A673 (cell line): ENCODE measurements at regions not wholly inside any gene's neighbourhood (a gene's known extent, or its start where the extent isn't known, plus 50 kb on each side); places are given as distances from the start of the nearest gene placed in this dataset.

Experiments
- BruUV-seq: library from RNA; stranded (reverse); fragments of 400-500 nt; replicated peaks from 2 replicates; lab custom pipeline; 2021; lab: Mats Ljungman, UMichigan
- CTCF ChIA-PET: fragments of 300-600 bp; sonication (Branson Sonifier 250); formaldehyde crosslinking; loops from one replicate; lab custom pipeline; 2022; ENCODE audit warnings: antibody characterized with exemption; lab: Charles Lee
- POLR2A ChIA-PET: fragments of 300-600 bp; sonication (Branson Sonifier 250); formaldehyde crosslinking; loops from one replicate; lab custom pipeline; 2022; ENCODE audit warnings: antibody characterized with exemption; ENCODE audit not compliant: low non-redundant PET; lab: Charles Lee
- DNase-seq: peaks from one replicate; pipeline ENCODE4 v3.0.0-alpha.2; 2015; ENCODE audit warnings: low spot score
- H3K27ac ChIP-seq: fragments of 200-600 bp; sonication (generic); 2 replicates; pipeline ENCODE4 v1.5.1; 2016; ENCODE audit warnings: mixed run types, low read depth, mild to moderate bottlenecking, mixed read lengths, antibody characterized with exemption, low read length; ENCODE audit not compliant: poor library complexity, severe bottlenecking
- H3K27me3 ChIP-seq: fragments of 200-600 bp; sonication (generic); replicated peaks from 2 replicates; pipeline ENCODE4 v1.6.1; 2017; ENCODE audit warnings: mixed run types, low read depth, mild to moderate bottlenecking, mixed read lengths, antibody characterized with exemption, low read length; ENCODE audit not compliant: insufficient read depth, poor library complexity
- H3K36me3 ChIP-seq: fragments of 200-600 bp; sonication (generic); 2 replicates; pipeline ENCODE4 v1.6.1; 2016; ENCODE audit warnings: mixed run types, mild to moderate bottlenecking, mixed read lengths, antibody characterized with exemption, low read length; ENCODE audit not compliant: insufficient read depth, poor library complexity, severe bottlenecking
- H3K4me1 ChIP-seq: fragments of 200-600 bp; sonication (generic); 2 replicates; pipeline ENCODE4 v1.6.1; 2017; ENCODE audit warnings: mixed run types, mild to moderate bottlenecking, mixed read lengths, antibody characterized with exemption, low read length; ENCODE audit not compliant: insufficient read depth, poor library complexity, severe bottlenecking
- H3K4me3 ChIP-seq: fragments of 200-600 bp; sonication (generic); 2 replicates; pipeline ENCODE4 v1.5.1; 2016; ENCODE audit warnings: low read depth, mixed run types, mild to moderate bottlenecking, mixed read lengths, low read length; ENCODE audit not compliant: poor library complexity, severe bottlenecking
- H3K9me3 ChIP-seq: fragments of 200-600 bp; sonication (generic); 2 replicates; pipeline ENCODE4 v1.6.1; 2016; ENCODE audit warnings: mixed run types, low read depth, mild to moderate bottlenecking, mixed read lengths, antibody characterized with exemption, low read length; ENCODE audit not compliant: poor library complexity, severe bottlenecking
- CTCF ChIP-seq: fragments of 300-800, 200-600 bp; sonication (generic); conservative IDR thresholded peaks from 2 replicates; pipeline ENCODE4 v1.5.1; 2017; ENCODE audit warnings: low read depth, mild to moderate bottlenecking, antibody characterized with exemption, low read length, moderate library complexity, mixed read lengths
- EZH2 ChIP-seq: fragments of 200-600 bp; sonication (generic); IDR thresholded peaks from 2 replicates; pipeline ENCODE4 v1.6.1; 2017; ENCODE audit warnings: borderline replicate concordance, low read depth, mild to moderate bottlenecking, mixed read lengths, antibody characterized with exemption, low read length; ENCODE audit not compliant: poor library complexity, severe bottlenecking
- intact Hi-C: fragments of 100-400 bp; cut with micrococcal nuclease; formaldehyde crosslinking; loops from one replicate; pipeline ENCODE4 v1.10.0; 2022; ENCODE audit not compliant: unreplicated experiment

- BruUV-seq = no TSS peak
- DNase-seq = no peak
- no peak overlapping the region for H3K27ac ChIP-seq
- TF ChIP-seq EZH2 (no peak), CTCF (no peak)
- H3K27me3 ChIP-seq = peaks cover 4% of the 10 kb centered on the region
- no peaks in the 10 kb centered on the region for H3K9me3 ChIP-seq
- no peaks in the 10 kb centered on the region for H3K4me1 ChIP-seq
- CTCF ChIA-PET = no interaction called here
- no peaks in the 10 kb centered on the region for H3K36me3 ChIP-seq
- POLR2A ChIA-PET = no interaction called here
- intact Hi-C loops = no loop called here
- no peak overlapping the region for H3K4me3 ChIP-seq
Observed at GRCh38 chr13:22141716-22142115, 470.8 kb downstream of the FGF9 start.

GRCh38 chr13:22143671-22144070 lies 472.8 kb downstream of the FGF9 start:
- intact Hi-C loops = loop anchor here (2.0 kb wide), 1 partner anchor 19 kb away; no protein-coding TSS in a partner anchor
- no peak for DNase-seq
- TF ChIP-seq CTCF (no peak), EZH2 (no peak)
- Histone ChIP-seq H3K4me3 (no peak overlapping the region), H3K27me3 (no peaks in the 10 kb centered on the region), H3K27ac (no peak overlapping the region), H3K9me3 (no peaks in the 10 kb centered on the region), H3K4me1 (no peaks in the 10 kb centered on the region), H3K36me3 (no peaks in the 10 kb centered on the region)
- ChIA-PET CTCF (no interaction called here), POLR2A (no interaction called here)
- BruUV-seq = no TSS peak

GRCh38 chr13:22144806-22145205 lies 473.9 kb downstream of the FGF9 start:
- intact Hi-C loops = loop anchor here (2.0 kb wide), 1 partner anchor 18 kb away; no protein-coding TSS in a partner anchor
- no peak for DNase-seq
- no peaks in the 10 kb centered on the region for H3K4me1 ChIP-seq
- CTCF ChIA-PET = no interaction called here
- TF ChIP-seq EZH2 = no peak
- no peak for TF ChIP-seq CTCF
- POLR2A ChIA-PET = no interaction called here
- no TSS peak for BruUV-seq
- no peak overlapping the region for H3K4me3 ChIP-seq
- no peaks in the 10 kb centered on the region for H3K9me3 ChIP-seq
- H3K27me3 ChIP-seq = no peaks in the 10 kb centered on the region
- no peak overlapping the region for H3K27ac ChIP-seq
- H3K36me3 ChIP-seq = no peaks in the 10 kb centered on the region
